Endothelial cell of umbilical vein (primary cell): ENCODE measurements at regions not wholly inside any gene's neighbourhood (a gene's known extent, or its start where the extent isn't known, plus 50 kb on each side); places are given as distances from the start of the nearest gene placed in this dataset.
A peak's percentile ranks its signal among the peaks of the same experiment; 100 is the strongest.

Experiments
- BruUV-seq: library from RNA; stranded (reverse); fragments of 400-500 nt; replicated peaks from 2 replicates; lab custom pipeline; 2021; lab: Mats Ljungman, UMichigan
- CTCF ChIA-PET: fragments of 300-600, 350-600 bp; sonication (Branson Sonifier 250); formaldehyde crosslinking; loops from one replicate; lab custom pipeline; 2021; ENCODE audit warnings: antibody characterized with exemption, inconsistent platforms; lab: Charles Lee
- POLR2A ChIA-PET: fragments of 300-600, 350-600 bp; sonication (Branson Sonifier 250); formaldehyde crosslinking; loops from one replicate; lab custom pipeline; 2021; ENCODE audit warnings: antibody characterized with exemption, inconsistent platforms; lab: Charles Lee
- DNase-seq: peaks from one replicate; pipeline ENCODE4 v3.0.0-alpha.2; 2011; ENCODE audit warnings: low read depth, low spot score
- FAIRE-seq: peaks from 2 replicates; lab custom pipeline; 2011; peaks lifted over from hg19 to GRCh38; lab: Jason Lieb, UNC
- H2AFZ ChIP-seq: 2 replicates; pipeline ENCODE4 v1.6.0; 2012; ENCODE audit warnings: low read depth, low read length, control low read depth, inconsistent platforms
- H3K27ac ChIP-seq: 2 replicates; pipeline ENCODE4 v1.5.1; 2011; ENCODE audit warnings: low read depth, mild to moderate bottlenecking, control low read depth, low read length, moderate library complexity; ENCODE audit not compliant: insufficient read depth
- H3K27me3 ChIP-seq, 2 experiments: 2 replicates each; pipeline versions ENCODE4 v1.6.0 to v1.6.1; 2011; ENCODE audit warnings: low read length in 2 of 2, mixed read lengths in 1 of 2; ENCODE audit not compliant: control insufficient read depth in 2 of 2, insufficient read depth in 2 of 2
- H3K36me3 ChIP-seq, 2 experiments: 2 replicates in 1 of 2; 3 replicates in 1 of 2; pipeline ENCODE4 v1.5.1; 2011; ENCODE audit warnings: low read length in 2 of 2, mild to moderate bottlenecking in 1 of 2, moderate library complexity in 1 of 2; ENCODE audit not compliant: control insufficient read depth in 2 of 2, insufficient read depth in 2 of 2; ENCODE audit errors: extremely low read depth in 1 of 2
- H3K4me1 ChIP-seq: 3 replicates; pipeline ENCODE4 v1.5.1; 2011; ENCODE audit warnings: mild to moderate bottlenecking, low read length; ENCODE audit not compliant: control insufficient read depth, insufficient read depth; ENCODE audit errors: extremely low read depth
- H3K4me2 ChIP-seq: 2 replicates; pipeline ENCODE4 v1.6.1; 2011; ENCODE audit warnings: low read length, control low read depth, mixed read lengths; ENCODE audit not compliant: insufficient read depth
- H3K4me3 ChIP-seq, 3 experiments: fragments of 200-600 bp in 1 of 3; sonication (generic), shearing (Covaris generic) in 1 of 3; replicated peaks in 1 of 3; 2 replicates each; pipeline ENCODE4 v1.5.1; 2011 to 2016; ENCODE audit warnings: control low read depth in 3 of 3, low read length in 3 of 3, mild to moderate bottlenecking in 2 of 3, inconsistent platforms in 1 of 3, low read depth in 1 of 3, moderate library complexity in 1 of 3; ENCODE audit not compliant: insufficient read depth in 1 of 3
- H3K79me2 ChIP-seq: 2 replicates; pipeline ENCODE4 v1.6.0; 2012; ENCODE audit warnings: low read length, inconsistent platforms; ENCODE audit not compliant: control insufficient read depth, insufficient read depth
- H3K9ac ChIP-seq: replicated peaks from 2 replicates; pipeline ENCODE3; 2011; ENCODE audit warnings: low read length, control low read depth; ENCODE audit not compliant: insufficient read depth; ENCODE audit errors: extremely low read depth
- H3K9me1 ChIP-seq: replicated peaks from 3 replicates; pipeline ENCODE4 v1.6.0; 2011; ENCODE audit warnings: mild to moderate bottlenecking, low read length; ENCODE audit not compliant: control insufficient read depth, insufficient read depth; ENCODE audit errors: extremely low read depth
- H3K9me3 ChIP-seq: replicated peaks from 2 replicates; pipeline ENCODE4 v1.5.1; 2012; ENCODE audit warnings: low read length, inconsistent platforms; ENCODE audit not compliant: control insufficient read depth, insufficient read depth
- H4K20me1 ChIP-seq: replicated peaks from 2 replicates; pipeline ENCODE3; 2011; ENCODE audit warnings: mild to moderate bottlenecking, low read length; ENCODE audit not compliant: control insufficient read depth, insufficient read depth; ENCODE audit errors: extremely low read depth
- FOS ChIP-seq: IDR thresholded peaks from 2 replicates; pipeline ENCODE4 v1.6.1; 2011; ENCODE audit warnings: mild to moderate bottlenecking, low read length, moderate library complexity, borderline replicate concordance; ENCODE audit not compliant: insufficient read depth
- GATA2 ChIP-seq: IDR thresholded peaks from 2 replicates; pipeline ENCODE4 v1.7.0; 2011; ENCODE audit warnings: low read depth, mild to moderate bottlenecking, moderate library complexity, mixed read lengths, low read length; ENCODE audit not compliant: insufficient read length, insufficient read depth
- JUN ChIP-seq: IDR thresholded peaks from 2 replicates; pipeline ENCODE4 v1.6.1; 2011; ENCODE audit warnings: borderline replicate concordance, low read depth; ENCODE audit not compliant: insufficient read length, insufficient read depth
- MAX ChIP-seq: IDR thresholded peaks from 2 replicates; pipeline ENCODE4 v1.6.1; 2011; ENCODE audit not compliant: insufficient read depth, insufficient read length
- POLR2AphosphoS5 ChIP-seq: IDR thresholded peaks from 2 replicates; pipeline ENCODE4 v1.6.1; 2012; ENCODE audit warnings: low read depth, mild to moderate bottlenecking, control low read depth, low read length, moderate library complexity; ENCODE audit not compliant: insufficient read depth
- dilution Hi-C: fragments of 300-500 bp; cut with MboI; formaldehyde crosslinking; loops from one replicate; pipeline ENCODE4 v1.15.0; 2019; ENCODE audit warnings: low sequenced_read_pairs; ENCODE audit not compliant: extremely low pct_ligation_motif_present
- intact Hi-C: fragments of 100-400 bp; cut with micrococcal nuclease; formaldehyde crosslinking; loops from one replicate; pipeline ENCODE4 v1.10.0; 2022

GRCh38 chr1:60989749-60990713 is 92.3 kb upstream of the NFIA start:
- Histone ChIP-seq H4K20me1 (no peaks in the 10 kb centered on the region), H3K4me2 (peak overlapping the region; percentile 3), H3K27me3 (no peaks in the 10 kb centered on the region), H3K9ac (no peak overlapping the region), H3K4me1 (peaks cover 21% of the 10 kb centered on the region), H3K9me1 (no peaks in the 10 kb centered on the region), H3K9me3 (no peaks in the 10 kb centered on the region), H3K4me3 (no peak overlapping the region), H3K79me2 (no peaks in the 10 kb centered on the region), H3K27ac (peak overlapping the region; percentile 51), H2AFZ (peak overlapping the region; percentile 33), H3K36me3 (no peaks in the 10 kb centered on the region)
- FAIRE-seq (peak; percentile 92), DNase-seq (peak; percentile 97)
- no peak for TF ChIP-seq MAX
- TF ChIP-seq POLR2AphosphoS5, result peak; percentile 54
- TF ChIP-seq JUN, result peak; percentile 50
- TF ChIP-seq GATA2, result peak; percentile 81
- peak; percentile 88 for TF ChIP-seq FOS
- BruUV-seq, result no TSS peak
- intact Hi-C loops (loop anchor here (1.0 kb wide), 1 partner anchor 462 kb away; no protein-coding TSS in a partner anchor), dilution Hi-C loops (no loop called here)
- CTCF ChIA-PET, result interaction anchor here (1.1 to 4.6 kb wide), 9 partner anchors 11 to 598 kb away, joined by 3 to 24 read pairs (median 4); no protein-coding TSS in a partner anchor
- POLR2A ChIA-PET, result interaction anchor here (0.6 kb wide), 1 partner anchor 151 kb away, joined by 3 read pairs; no protein-coding TSS in a partner anchor
